Neuron (in vitro differentiated cells): ENCODE measurements at regions not wholly inside any gene's neighbourhood (a gene's known extent, or its start where the extent isn't known, plus 50 kb on each side); places are given as distances from the start of the nearest gene placed in this dataset.
"Not testable (repeated sequence)": the region's sequence is repeated elsewhere in the genome, so short reads cannot be mapped to it uniquely, and the experiment has no call there.

Experiments
- H2AFZ ChIP-seq: one replicate; pipeline ENCODE4 v1.6.1; 2013; ENCODE audit warnings: low read depth, mild to moderate bottlenecking, inconsistent platforms, low read length, moderate library complexity
- H3K27me3 ChIP-seq: one replicate; pipeline ENCODE4 v1.6.1; 2013; ENCODE audit warnings: low read length; ENCODE audit not compliant: insufficient read depth
- H3K36me3 ChIP-seq: one replicate; pipeline ENCODE4 v1.6.1; 2013; ENCODE audit warnings: low read length; ENCODE audit not compliant: insufficient read depth
- H3K4me1 ChIP-seq: one replicate; pipeline ENCODE4 v1.6.1; 2013; ENCODE audit warnings: low read length; ENCODE audit not compliant: insufficient read depth
- H3K4me3 ChIP-seq: 2 replicates; pipeline ENCODE4 v1.5.1; 2013; ENCODE audit warnings: mild to moderate bottlenecking, low read length, moderate library complexity
- H3K9me3 ChIP-seq: one replicate; pipeline ENCODE4 v1.6.1; 2013; ENCODE audit warnings: low read length

- H2AFZ ChIP-seq, H3K4me1 ChIP-seq, H3K27me3 ChIP-seq, H3K9me3 ChIP-seq, H3K36me3 ChIP-seq, H3K4me3 ChIP-seq: not testable (repeated sequence)
Measured at GRCh38 chrX:92081250-92081649, 302.1 kb downstream of the PCDH11X start.

- not testable (repeated sequence) for H3K36me3 ChIP-seq, H2AFZ ChIP-seq, H3K27me3 ChIP-seq, H3K4me3 ChIP-seq, H3K9me3 ChIP-seq, H3K4me1 ChIP-seq
Measured at GRCh38 chrX:92090756-92091155, 311.6 kb downstream of the PCDH11X start.

GRCh38 chrX:92098136-92098535 is 319.0 kb downstream of the PCDH11X start:
- H3K4me1 ChIP-seq, H3K9me3 ChIP-seq, H3K36me3 ChIP-seq, H3K27me3 ChIP-seq, H2AFZ ChIP-seq, H3K4me3 ChIP-seq: not testable (repeated sequence)

GRCh38 chrX:92100095-92100494 is 320.9 kb downstream of the PCDH11X start:
- not testable (repeated sequence) for H3K9me3 ChIP-seq, H3K27me3 ChIP-seq, H3K36me3 ChIP-seq, H2AFZ ChIP-seq, H3K4me1 ChIP-seq, H3K4me3 ChIP-seq

- not testable (repeated sequence) for H3K4me1 ChIP-seq, H3K36me3 ChIP-seq, H3K9me3 ChIP-seq, H2AFZ ChIP-seq, H3K27me3 ChIP-seq, H3K4me3 ChIP-seq
Measured at GRCh38 chrX:92105693-92106092, 326.5 kb downstream of the PCDH11X start.

- H3K9me3 ChIP-seq, H2AFZ ChIP-seq, H3K36me3 ChIP-seq, H3K4me1 ChIP-seq, H3K4me3 ChIP-seq, H3K27me3 ChIP-seq: not testable (repeated sequence)
Measured at GRCh38 chrX:92106671-92107070, 327.5 kb downstream of the PCDH11X start.

- H3K4me1 ChIP-seq, H3K36me3 ChIP-seq, H3K4me3 ChIP-seq, H3K27me3 ChIP-seq, H2AFZ ChIP-seq, H3K9me3 ChIP-seq: not testable (repeated sequence)
Measured at GRCh38 chrX:92110410-92110911, 331.3 kb downstream of the PCDH11X start.

GRCh38 chrX:92117701-92118100 is 338.5 kb downstream of the PCDH11X start:
- H3K36me3 ChIP-seq, H3K4me1 ChIP-seq, H3K4me3 ChIP-seq, H2AFZ ChIP-seq, H3K9me3 ChIP-seq, H3K27me3 ChIP-seq: not testable (repeated sequence)

GRCh38 chrX:92163035-92163434 is 383.9 kb downstream of the PCDH11X start:
- not testable (repeated sequence) for H3K36me3 ChIP-seq, H3K27me3 ChIP-seq, H3K9me3 ChIP-seq, H3K4me3 ChIP-seq, H2AFZ ChIP-seq, H3K4me1 ChIP-seq

- Histone ChIP-seq H2AFZ (no peak overlapping the region), H3K4me3 (no peak overlapping the region), H3K27me3 (no peaks in the 10 kb centered on the region), H3K36me3 (no peaks in the 10 kb centered on the region), H3K4me1 (no peaks in the 10 kb centered on the region), H3K9me3 (no peaks in the 10 kb centered on the region)
Measured at GRCh38 chrX:92209936-92210335, 430.8 kb downstream of the PCDH11X start.

GRCh38 chrX:92213786-92214185 is 434.6 kb downstream of the PCDH11X start:
- no peaks in the 10 kb centered on the region for H3K4me1 ChIP-seq
- no peaks in the 10 kb centered on the region for H3K36me3 ChIP-seq
- no peaks in the 10 kb centered on the region for H3K27me3 ChIP-seq
- no peak overlapping the region for H3K4me3 ChIP-seq
- H3K9me3 ChIP-seq, result no peaks in the 10 kb centered on the region
- no peak overlapping the region for H2AFZ ChIP-seq

GRCh38 chrX:92215011-92215410 is 435.8 kb downstream of the PCDH11X start:
- H3K4me1 ChIP-seq, H3K9me3 ChIP-seq, H3K4me3 ChIP-seq, H3K36me3 ChIP-seq, H2AFZ ChIP-seq, H3K27me3 ChIP-seq: not testable (repeated sequence)

GRCh38 chrX:92224406-92224805 is 445.2 kb downstream of the PCDH11X start:
- H3K4me1 ChIP-seq, result no peaks in the 10 kb centered on the region
- no peak overlapping the region for H2AFZ ChIP-seq
- H3K27me3 ChIP-seq, result no peaks in the 10 kb centered on the region
- no peaks in the 10 kb centered on the region for H3K36me3 ChIP-seq
- no peak overlapping the region for H3K4me3 ChIP-seq
- H3K9me3 ChIP-seq, result no peaks in the 10 kb centered on the region

GRCh38 chrX:92230628-92231027 is 451.5 kb downstream of the PCDH11X start:
- H3K36me3 ChIP-seq, result no peaks in the 10 kb centered on the region
- no peak overlapping the region for H3K4me3 ChIP-seq
- no peaks in the 10 kb centered on the region for H3K4me1 ChIP-seq
- no peak overlapping the region for H2AFZ ChIP-seq
- no peaks in the 10 kb centered on the region for H3K9me3 ChIP-seq
- no peaks in the 10 kb centered on the region for H3K27me3 ChIP-seq
